ENCODE measurements at regions not wholly inside any gene's neighbourhood (a gene's known extent, or its start where the extent isn't known, plus 50 kb on each side); places are given as distances from the start of the nearest gene placed in this dataset.
"Not testable (repeated sequence)": the region's sequence is repeated elsewhere in the genome, so short reads cannot be mapped to it uniquely, and the experiment has no call there.

GRCh38 chr15:24260407-24260806, 415.2 kb upstream of the NPAP1 start:
- not testable (repeated sequence) for TF ChIP-seq POLR2AphosphoS5 (IDR thresholded peaks at IDR 0.05); CTCF (IDR thresholded peaks at IDR 0.05); POLR2A (IDR thresholded peaks at IDR 0.05; ENCODE audit: low read depth)

Measured in esophagus muscularis mucosa (tissue), 3 donors.